Vagina (tissue), 2 donors: ENCODE measurements at regions not wholly inside any gene's neighbourhood (a gene's known extent, or its start where the extent isn't known, plus 50 kb on each side); places are given as distances from the start of the nearest gene placed in this dataset.
"Not testable (repeated sequence)": the region's sequence is repeated elsewhere in the genome, so short reads cannot be mapped to it uniquely, and the experiment has no call there.

Experiments used
- DNase-seq, 2 donors: peaks; one replicate each; pipeline ENCODE4 v3.0.0-alpha.2; 2017; ENCODE audit errors: extremely low spot score in 2 of 2
- H3K27ac ChIP-seq: fragments of 200-600 bp; sonication (generic); one replicate; pipeline ENCODE4 v1.5.1; 2019
- H3K27me3 ChIP-seq: fragments of 200-600 bp; sonication (generic); one replicate; pipeline ENCODE4 v1.5.1; 2019
- H3K36me3 ChIP-seq, 2 donors: fragments of 200-600 bp; sonication (generic); one replicate each; pipeline ENCODE4 v1.5.1; 2017 to 2019
- H3K4me1 ChIP-seq: fragments of 200-600 bp; sonication (generic); one replicate; pipeline ENCODE4 v1.5.1; 2019
- H3K4me3 ChIP-seq, 2 donors: fragments of 200-600 bp; sonication (generic); 1 replicate in 1 of 2; 2 replicates in 1 of 2; pipeline ENCODE4 v1.5.1; 2016 to 2019
- H3K9me3 ChIP-seq: fragments of 200-600 bp; sonication (generic); one replicate; pipeline ENCODE4 v1.5.1; 2019
- POLR2A ChIP-seq, 2 donors: fragments of 450-650 bp; IDR thresholded peaks; one replicate each; pipeline ENCODE4 v1.6.1; 2017; ENCODE audit warnings: antibody characterized with exemption in 2 of 2, mild to moderate bottlenecking in 2 of 2, moderate library complexity in 2 of 2
- POLR2AphosphoS5 ChIP-seq, 2 donors: sonication (generic); formaldehyde crosslinking; IDR thresholded peaks; one replicate each; pipeline ENCODE4 v1.9.0; 2017; ENCODE audit warnings: antibody characterized with exemption in 2 of 2, mild to moderate bottlenecking in 2 of 2, low read depth in 1 of 2; ENCODE audit not compliant: insufficient read depth in 1 of 2
- intact Hi-C: fragments of 100-400 bp; cut with DNase I; formaldehyde crosslinking; loops from one replicate; pipeline ENCODE4 v1.15.1; 2023
- TF ChIP-seq, protein P1 (sequence below), 3 experiments: fragments of 450-650 bp in 2 of 3; fragments of 200-600 bp in 1 of 3; sonication (generic) in 1 of 3; IDR thresholded peaks; one replicate each; pipeline ENCODE4 v1.5.1; 2017 to 2019; ENCODE audit warnings: antibody characterized with exemption in 3 of 3, mild to moderate bottlenecking in 2 of 3, moderate library complexity in 2 of 3

DNA sequence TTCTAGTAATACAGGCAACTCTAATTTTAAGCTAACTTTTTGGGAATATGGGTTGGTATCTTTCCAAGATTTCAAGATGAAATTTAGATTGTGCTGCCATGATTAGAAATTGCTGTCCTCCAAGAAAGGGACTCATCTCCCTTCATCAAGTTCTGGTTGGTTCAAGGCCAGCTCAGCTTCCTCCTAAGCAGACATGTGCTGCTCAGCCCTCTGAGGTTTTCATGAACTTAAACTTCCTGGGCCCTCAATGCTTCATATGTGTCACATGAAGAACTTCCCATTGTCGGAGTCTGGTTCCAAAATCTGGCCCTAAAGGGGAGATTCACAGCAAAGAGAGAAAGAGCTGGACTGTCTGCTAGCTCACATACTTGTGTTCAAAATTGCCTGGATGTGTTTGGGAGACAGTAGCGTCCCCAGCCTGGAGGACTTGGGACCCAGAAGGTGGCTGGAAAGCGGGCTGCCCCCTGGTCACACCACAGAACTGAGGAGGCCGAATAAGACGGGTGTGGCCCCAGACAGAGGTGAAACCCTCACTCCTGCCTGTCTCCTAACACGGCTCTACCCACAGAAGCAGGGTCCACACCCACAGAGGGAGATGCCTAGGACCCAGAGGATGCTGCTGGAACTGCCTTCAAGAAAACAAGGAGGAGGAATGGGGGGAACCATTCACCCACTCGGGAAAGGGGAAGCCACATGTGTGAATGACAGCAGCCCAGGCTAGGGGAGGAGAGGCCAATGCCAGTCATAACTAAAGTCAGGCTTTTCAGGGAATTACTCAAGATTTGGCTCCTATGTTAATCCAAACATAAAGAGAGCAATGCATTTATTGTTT, 54.3 kb upstream of the GPR31 start:
- TF ChIP-seq POLR2A (IDR thresholded peaks at IDR 0.05): no peak
- TF ChIP-seq, protein P1, sequence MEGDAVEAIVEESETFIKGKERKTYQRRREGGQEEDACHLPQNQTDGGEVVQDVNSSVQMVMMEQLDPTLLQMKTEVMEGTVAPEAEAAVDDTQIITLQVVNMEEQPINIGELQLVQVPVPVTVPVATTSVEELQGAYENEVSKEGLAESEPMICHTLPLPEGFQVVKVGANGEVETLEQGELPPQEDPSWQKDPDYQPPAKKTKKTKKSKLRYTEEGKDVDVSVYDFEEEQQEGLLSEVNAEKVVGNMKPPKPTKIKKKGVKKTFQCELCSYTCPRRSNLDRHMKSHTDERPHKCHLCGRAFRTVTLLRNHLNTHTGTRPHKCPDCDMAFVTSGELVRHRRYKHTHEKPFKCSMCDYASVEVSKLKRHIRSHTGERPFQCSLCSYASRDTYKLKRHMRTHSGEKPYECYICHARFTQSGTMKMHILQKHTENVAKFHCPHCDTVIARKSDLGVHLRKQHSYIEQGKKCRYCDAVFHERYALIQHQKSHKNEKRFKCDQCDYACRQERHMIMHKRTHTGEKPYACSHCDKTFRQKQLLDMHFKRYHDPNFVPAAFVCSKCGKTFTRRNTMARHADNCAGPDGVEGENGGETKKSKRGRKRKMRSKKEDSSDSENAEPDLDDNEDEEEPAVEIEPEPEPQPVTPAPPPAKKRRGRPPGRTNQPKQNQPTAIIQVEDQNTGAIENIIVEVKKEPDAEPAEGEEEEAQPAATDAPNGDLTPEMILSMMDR (IDR thresholded peaks at IDR 0.05): no peak
- Histone ChIP-seq H3K4me1 (no peaks in the 10 kb centered on the region), H3K9me3 (no peaks in the 10 kb centered on the region), H3K36me3 (no peaks in the 10 kb centered on the region), H3K27me3 (no peaks in the 10 kb centered on the region), H3K4me3 (no peak overlapping the region), H3K27ac (no peak overlapping the region)
- DNase-seq: no peak
- intact Hi-C loops: no loop called here

DNA sequence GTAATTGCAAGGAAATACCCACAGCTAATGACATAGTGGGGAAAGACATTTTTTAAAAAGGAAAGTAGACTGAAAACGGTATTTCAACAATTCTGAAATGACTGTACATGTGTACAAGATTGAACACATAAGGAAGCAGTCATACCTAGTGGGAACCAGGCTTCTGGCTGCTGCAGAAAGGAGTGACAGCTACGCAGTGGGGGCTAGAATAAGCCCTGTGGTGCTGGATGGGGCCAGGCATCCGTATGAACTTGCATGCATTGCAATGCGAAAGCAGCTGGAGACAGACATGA, 54.9 kb upstream of the GPR31 start:
- H3K9me3 ChIP-seq: no peaks in the 10 kb centered on the region
- no peak overlapping the region for H3K4me3 ChIP-seq
- intact Hi-C loops: no loop called here
- no peak overlapping the region for H3K27ac ChIP-seq
- no peaks in the 10 kb centered on the region for H3K27me3 ChIP-seq
- H3K4me1 ChIP-seq: no peaks in the 10 kb centered on the region
- H3K36me3 ChIP-seq: no peaks in the 10 kb centered on the region
- TF ChIP-seq POLR2A (IDR thresholded peaks at IDR 0.05): no peak
- TF ChIP-seq, protein P1 (IDR thresholded peaks at IDR 0.05): no peak
- no peak for TF ChIP-seq POLR2AphosphoS5 (IDR thresholded peaks at IDR 0.05; ENCODE audit: insufficient read depth in 1 of 2, low read depth in 1 of 2)
- no peak for DNase-seq

DNA sequence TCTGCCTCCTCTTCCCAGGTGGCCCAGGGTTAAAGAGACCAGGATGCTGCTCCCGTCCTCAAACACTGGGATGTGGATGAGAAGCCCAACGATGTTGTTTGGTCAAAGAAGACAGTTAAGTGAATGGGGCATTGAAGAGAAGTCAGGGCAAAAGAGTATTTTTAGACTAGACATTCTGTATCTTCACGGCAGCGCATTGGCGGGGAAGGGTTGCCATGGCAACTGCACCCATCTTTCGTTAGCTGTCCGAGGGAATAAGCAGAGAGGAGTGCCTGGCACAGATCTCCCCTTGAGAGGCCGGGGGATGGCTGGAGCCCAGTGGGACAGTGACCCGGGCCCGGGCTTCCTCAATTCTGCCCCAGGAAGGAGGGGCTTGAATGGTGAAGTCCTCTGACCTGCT, 56.4 kb upstream of the GPR31 start:
- DNase-seq: no peak
- Histone ChIP-seq H3K9me3 (no peaks in the 10 kb centered on the region), H3K36me3 (no peaks in the 10 kb centered on the region), H3K27me3 (no peaks in the 10 kb centered on the region), H3K4me1 (no peaks in the 10 kb centered on the region), H3K27ac (no peak overlapping the region), H3K4me3 (no peak overlapping the region)
- intact Hi-C loops: no loop called here
- TF ChIP-seq POLR2AphosphoS5 (IDR thresholded peaks at IDR 0.05; ENCODE audit: insufficient read depth in 1 of 2, low read depth in 1 of 2) (no peak), POLR2A (IDR thresholded peaks at IDR 0.05) (no peak)
- TF ChIP-seq, protein P1 (IDR thresholded peaks at IDR 0.05): no peak

DNA sequence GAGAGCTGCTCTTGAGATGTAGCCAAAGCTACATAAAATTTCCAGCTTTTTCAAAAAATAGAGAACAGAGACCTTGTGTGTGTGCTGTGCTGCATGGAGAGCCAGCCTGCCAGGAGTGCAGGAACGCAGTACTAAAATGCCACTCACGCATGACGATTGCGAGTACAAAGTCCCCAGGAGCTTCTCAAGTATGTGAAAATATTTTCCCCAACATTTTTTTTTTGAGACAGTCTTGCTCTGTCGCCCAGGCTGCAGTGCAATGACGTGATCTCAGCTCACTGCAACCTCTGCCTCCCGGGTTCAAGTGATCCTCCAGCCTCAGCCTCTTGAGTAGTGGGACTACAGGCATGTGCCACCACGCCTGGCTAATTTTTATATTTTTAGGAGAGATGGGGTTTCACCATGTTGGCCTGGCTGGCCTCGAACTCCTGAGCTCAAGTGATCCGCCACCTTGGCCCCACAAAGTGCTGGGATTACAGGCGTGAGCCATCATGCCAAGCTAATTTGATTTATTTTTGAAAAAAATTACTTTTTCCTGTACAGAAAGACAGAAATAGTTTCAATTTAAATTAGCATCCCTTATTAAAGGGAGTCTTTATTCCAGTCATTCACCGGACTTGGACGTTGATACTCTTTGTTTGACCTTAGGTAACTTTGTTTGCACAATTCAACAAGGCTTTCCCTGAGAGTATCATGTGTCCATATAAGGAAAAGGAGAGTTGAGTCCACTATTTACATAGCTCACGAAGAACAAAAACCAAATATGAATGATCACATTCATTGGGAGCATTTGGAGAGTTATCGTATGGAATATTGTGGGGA, 57.9 kb upstream of the GPR31 start:
- H3K9me3 ChIP-seq, intact Hi-C loops, H3K4me1 ChIP-seq, H3K27me3 ChIP-seq, H3K27ac ChIP-seq, DNase-seq, H3K4me3 ChIP-seq, H3K36me3 ChIP-seq: not testable (repeated sequence)

DNA sequence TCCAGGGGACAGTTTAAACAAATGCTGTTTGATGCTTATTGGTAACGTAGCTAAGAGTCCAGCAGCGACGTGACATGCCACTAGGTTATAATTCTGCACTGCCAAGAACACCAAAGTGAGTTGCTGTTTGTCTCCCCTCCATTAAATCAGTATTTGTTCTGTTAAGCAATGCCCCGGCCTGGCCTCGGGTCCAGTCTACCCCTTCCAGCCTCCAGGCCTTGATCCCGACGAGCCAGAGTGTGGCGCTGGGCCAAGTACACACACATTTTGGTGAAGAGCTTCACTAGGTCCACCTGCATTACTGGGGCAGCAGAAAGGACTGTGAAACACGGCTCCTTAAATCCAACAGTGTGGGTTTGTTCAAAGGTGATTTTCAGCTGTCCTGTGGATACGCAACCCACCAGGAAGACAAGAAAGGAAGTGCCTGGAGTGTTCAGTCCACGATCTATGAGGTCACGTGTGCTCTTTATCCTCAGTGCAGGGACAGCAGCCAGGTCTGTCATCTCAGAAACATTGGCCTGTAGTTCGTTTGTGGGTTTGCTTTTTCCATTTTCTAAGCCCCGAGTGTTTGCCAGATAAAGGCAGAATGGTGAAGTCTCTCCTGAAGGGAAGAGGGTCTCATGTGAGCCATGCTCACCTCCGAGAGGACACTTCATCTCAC, 58.7 kb upstream of the GPR31 start:
- H3K27ac ChIP-seq, H3K27me3 ChIP-seq, H3K36me3 ChIP-seq, DNase-seq, H3K4me1 ChIP-seq, H3K9me3 ChIP-seq, intact Hi-C loops, H3K4me3 ChIP-seq: not testable (repeated sequence)

DNA sequence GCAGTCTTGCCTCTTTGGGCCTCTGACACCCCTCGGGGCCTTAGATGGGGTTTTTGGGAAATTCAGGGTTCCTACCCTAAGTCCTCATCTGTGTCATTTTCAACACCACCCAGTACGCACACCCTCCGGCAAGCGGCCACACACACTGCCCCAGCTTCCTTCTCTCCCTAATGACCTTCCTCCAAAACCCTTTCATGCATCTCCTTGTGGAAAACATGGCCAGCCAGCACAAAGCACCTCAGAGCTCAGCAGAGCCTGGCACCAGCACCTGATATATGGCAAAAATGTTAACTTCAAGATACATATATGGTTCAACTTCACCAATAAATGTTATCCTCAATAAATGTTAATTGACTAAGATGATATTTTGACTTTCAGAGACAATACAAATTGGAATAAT, 59.3 kb upstream of the GPR31 start:
- H3K9me3 ChIP-seq, H3K27me3 ChIP-seq, H3K4me3 ChIP-seq, H3K36me3 ChIP-seq, H3K4me1 ChIP-seq, H3K27ac ChIP-seq, intact Hi-C loops, DNase-seq: not testable (repeated sequence)
